Esophagus muscularis mucosa (tissue), 3 donors: ENCODE measurements at regions not wholly inside any gene's neighbourhood (a gene's known extent, or its start where the extent isn't known, plus 50 kb on each side); places are given as distances from the start of the nearest gene placed in this dataset.

Source experiments
- CTCF ChIP-seq, 3 experiments: fragments of 200-600 bp in 2 of 3; fragments of 450-650 bp in 1 of 3; sonication (generic) in 2 of 3; IDR thresholded peaks; one replicate each; pipeline ENCODE4 v1.5.1; 2017 to 2019; ENCODE audit warnings: antibody characterized with exemption in 3 of 3, mild to moderate bottlenecking in 2 of 3, moderate library complexity in 1 of 3
- POLR2A ChIP-seq: fragments of 450-650 bp; IDR thresholded peaks from one replicate; pipeline ENCODE4 v1.6.1; 2017; ENCODE audit warnings: antibody characterized with exemption, moderate library complexity, mild to moderate bottlenecking, low read depth
- POLR2AphosphoS5 ChIP-seq, 2 donors: sonication (generic); formaldehyde crosslinking; IDR thresholded peaks; one replicate each; pipeline ENCODE4 v1.6.1; 2017; ENCODE audit warnings: antibody characterized with exemption in 2 of 2

GRCh38 chr20:59437601-59438031 is 137.2 kb downstream of the EDN3 start:
- TF ChIP-seq POLR2A (no peak), CTCF (IDR thresholded peaks at IDR 0.05) (no peak), POLR2AphosphoS5 (IDR thresholded peaks at IDR 0.05) (no peak)
